H9 (cell line): ENCODE measurements at regions not wholly inside any gene's neighbourhood (a gene's known extent, or its start where the extent isn't known, plus 50 kb on each side); places are given as distances from the start of the nearest gene placed in this dataset.

ENCODE experiments used
- DNase-seq: peaks from one replicate; pipeline ENCODE4 v3.0.0-alpha.2; 2017
- H2AFZ ChIP-seq: one replicate; pipeline ENCODE4 v1.6.1; 2013; ENCODE audit warnings: mild to moderate bottlenecking, low read length, control low read depth, moderate library complexity
- H2AK5ac ChIP-seq: 2 replicates; pipeline ENCODE4 v1.6.1; 2013; ENCODE audit warnings: low read length, control low read depth, mixed read lengths; ENCODE audit not compliant: insufficient read length
- H2BK120ac ChIP-seq: one replicate; pipeline ENCODE4 v1.6.1; 2013; ENCODE audit warnings: low read depth, mild to moderate bottlenecking, low read length, control low read depth, inconsistent platforms; ENCODE audit not compliant: poor library complexity, severe bottlenecking
- H2BK12ac ChIP-seq: 2 replicates; pipeline ENCODE4 v1.6.1; 2013; ENCODE audit warnings: low read length, control low read depth, mixed read lengths, low read depth; ENCODE audit not compliant: insufficient read length
- H2BK15ac ChIP-seq: 2 replicates; pipeline ENCODE4 v1.6.1; 2013; ENCODE audit warnings: low read depth, low read length, control low read depth
- H2BK20ac ChIP-seq: one replicate; pipeline ENCODE4 v1.6.1; 2013; ENCODE audit warnings: low read depth, mild to moderate bottlenecking, low read length, control low read depth, inconsistent platforms; ENCODE audit not compliant: poor library complexity, severe bottlenecking
- H2BK5ac ChIP-seq: 2 replicates; pipeline ENCODE4 v1.6.1; 2013; ENCODE audit warnings: low read length, control low read depth, mixed read lengths; ENCODE audit not compliant: insufficient read length
- H3K14ac ChIP-seq: 2 replicates; pipeline ENCODE4 v1.6.1; 2013; ENCODE audit warnings: low read length, control low read depth; ENCODE audit not compliant: insufficient read depth
- H3K18ac ChIP-seq: 2 replicates; pipeline ENCODE4 v1.6.1; 2013; ENCODE audit warnings: low read depth, mild to moderate bottlenecking, mixed read lengths, low read length, control low read depth; ENCODE audit not compliant: insufficient read length
- H3K23ac ChIP-seq: 2 replicates; pipeline ENCODE4 v1.6.1; 2013; ENCODE audit warnings: low read length, control low read depth, mixed read lengths, low read depth; ENCODE audit not compliant: insufficient read length
- H3K23me2 ChIP-seq: 2 replicates; pipeline ENCODE4 v1.6.1; 2013; ENCODE audit warnings: low read depth, mild to moderate bottlenecking, mixed read lengths, low read length, control low read depth; ENCODE audit not compliant: insufficient read length, poor library complexity, severe bottlenecking
- H3K27ac ChIP-seq: 2 replicates; pipeline ENCODE4 v1.5.1; 2013; ENCODE audit warnings: low read length, control low read depth, mixed read lengths, low read depth; ENCODE audit not compliant: insufficient read length
- H3K27me3 ChIP-seq: 2 replicates; pipeline ENCODE4 v1.6.1; 2013; ENCODE audit warnings: low read length, control low read depth, inconsistent platforms; ENCODE audit not compliant: insufficient read depth
- H3K4ac ChIP-seq: 2 replicates; pipeline ENCODE4 v1.6.1; 2013; ENCODE audit warnings: low read depth, mild to moderate bottlenecking, control low read depth, inconsistent platforms, low read length, moderate library complexity
- H3K4me1 ChIP-seq: 2 replicates; pipeline ENCODE4 v1.6.1; 2013; ENCODE audit warnings: low read length, control low read depth, inconsistent platforms; ENCODE audit not compliant: insufficient read depth
- H3K4me2 ChIP-seq: 2 replicates; pipeline ENCODE4 v1.6.1; 2013; ENCODE audit warnings: low read length, control low read depth, mixed read lengths; ENCODE audit not compliant: insufficient read length, insufficient read depth
- H3K56ac ChIP-seq: 2 replicates; pipeline ENCODE4 v1.6.1; 2013; ENCODE audit warnings: low read depth, mild to moderate bottlenecking, mixed read lengths, low read length, control low read depth; ENCODE audit not compliant: insufficient read length
- H3K79me1 ChIP-seq: 2 replicates; pipeline ENCODE4 v1.6.1; 2013; ENCODE audit warnings: low read depth, mild to moderate bottlenecking, moderate library complexity, low read length, control low read depth, inconsistent platforms; ENCODE audit not compliant: insufficient read depth, poor library complexity, severe bottlenecking
- H3K79me2 ChIP-seq: 2 replicates; pipeline ENCODE4 v1.6.1; 2013; ENCODE audit warnings: low read length, control low read depth, inconsistent platforms; ENCODE audit not compliant: insufficient read depth
- H3K9ac ChIP-seq: 2 replicates; pipeline ENCODE4 v1.6.1; 2013; ENCODE audit warnings: low read length, control low read depth, mixed read lengths; ENCODE audit not compliant: insufficient read length; ENCODE audit errors: extremely low read depth
- H3K9me3 ChIP-seq: one replicate; pipeline ENCODE4 v1.6.1; 2013; ENCODE audit warnings: low read depth, low read length, inconsistent platforms; ENCODE audit not compliant: control insufficient read depth
- H3T11ph ChIP-seq: one replicate; pipeline ENCODE4 v1.6.1; 2013; ENCODE audit warnings: mild to moderate bottlenecking, low read length, control low read depth, inconsistent platforms
- H4K20me1 ChIP-seq: one replicate; pipeline ENCODE4 v1.6.1; 2013; ENCODE audit not compliant: control insufficient read depth, insufficient read length, insufficient read depth
- H4K5ac ChIP-seq: 2 replicates; pipeline ENCODE4 v1.6.1; 2013; ENCODE audit warnings: low read depth, mild to moderate bottlenecking, mixed read lengths, low read length, control low read depth; ENCODE audit not compliant: insufficient read length
- H4K8ac ChIP-seq: replicated peaks from 2 replicates; pipeline ENCODE4 v1.6.1; 2013; ENCODE audit warnings: low read length, control low read depth, mixed read lengths, low read depth; ENCODE audit not compliant: insufficient read length
- H4K91ac ChIP-seq: 2 replicates; pipeline ENCODE4 v1.6.1; 2013; ENCODE audit warnings: low read depth, mild to moderate bottlenecking, moderate library complexity, mixed read lengths, low read length, control low read depth; ENCODE audit not compliant: insufficient read length
- H3K27ac Mint-ChIP-seq, 3 experiments: 2 replicates in 2 of 3; 3 replicates in 1 of 3; pipeline ENCODE4 v1.8.0; 2020 to 2021; ENCODE audit warnings: mixed read lengths in 3 of 3, mild to moderate bottlenecking in 1 of 3, moderate library complexity in 1 of 3
- H3K27me3 Mint-ChIP-seq: 2 replicates; pipeline ENCODE4 v1.8.0; 2021; ENCODE audit warnings: low read depth, mild to moderate bottlenecking, moderate library complexity, mixed read lengths
- H3K36me3 Mint-ChIP-seq, 3 experiments: 2 replicates in 2 of 3; 3 replicates in 1 of 3; pipeline ENCODE4 v1.8.0; 2020 to 2021; ENCODE audit warnings: low read depth in 3 of 3, mixed read lengths in 3 of 3; ENCODE audit not compliant: insufficient read depth in 1 of 3
- H3K4me1 Mint-ChIP-seq, 2 experiments: 2 replicates each; pipeline ENCODE4 v1.8.0; 2020; ENCODE audit warnings: mixed read lengths in 2 of 2
- H3K4me3 Mint-ChIP-seq, 2 experiments: 2 replicates in 1 of 2; 3 replicates in 1 of 2; pipeline ENCODE4 v1.8.0; 2020 to 2021; ENCODE audit warnings: mild to moderate bottlenecking in 2 of 2, mixed read lengths in 2 of 2, moderate library complexity in 1 of 2
- H3K9me3 Mint-ChIP-seq, 2 experiments: 2 replicates in 1 of 2; 3 replicates in 1 of 2; pipeline ENCODE4 v1.8.0; 2020; ENCODE audit warnings: mild to moderate bottlenecking in 2 of 2, mixed read lengths in 2 of 2, moderate library complexity in 1 of 2
- CTCF ChIP-seq: fragments of 200-600 bp; sonication (generic); conservative IDR thresholded peaks from 3 replicates; pipeline ENCODE4 v1.8.0; 2021; ENCODE audit warnings: antibody characterized with exemption, mild to moderate bottlenecking
- WGBS: extraction: QIAGEN DNeasy Blood & Tissue Kit; methylation state at CpG from one replicate; pipeline ENCODE4 v1.1.7; 2013; ENCODE audit warnings: missing lambda C conversion rate, low lambda C conversion rate, mixed read lengths; ENCODE audit not compliant: insufficient read length; ENCODE audit errors: extremely low coverage; 5-methylcytosine and 5-hydroxymethylcytosine counted together

- Histone ChIP-seq H3K14ac (no peak overlapping the region), H3K27ac (no peak overlapping the region), H4K5ac (no peak overlapping the region), H2AFZ (no peak overlapping the region), H3K9me3 (no peaks in the 10 kb centered on the region), H3K79me2 (no peaks in the 10 kb centered on the region), H4K8ac (no peak overlapping the region), H3K23me2 (no peaks in the 10 kb centered on the region), H3K4me2 (no peak overlapping the region), H2AK5ac (no peak overlapping the region), H2BK120ac (no peak overlapping the region), H3K18ac (no peak overlapping the region), H2BK12ac (no peak overlapping the region), H3K56ac (no peak overlapping the region), H3K9ac (no peak overlapping the region), H4K91ac (no peak overlapping the region), H2BK15ac (no peak overlapping the region), H4K20me1 (no peaks in the 10 kb centered on the region), H2BK5ac (no peak overlapping the region), H3K4me1 (no peaks in the 10 kb centered on the region), H3K79me1 (no peaks in the 10 kb centered on the region), H3K4ac (no peak overlapping the region), H3T11ph (no peak overlapping the region), H2BK20ac (no peak overlapping the region), H3K27me3 (no peaks in the 10 kb centered on the region), H3K23ac (no peak overlapping the region)
- Mint-ChIP-seq H3K27ac (no peak overlapping the region), H3K9me3 (peaks cover 8 to 9% of the 10 kb centered on the region in 2 experiments), H3K4me3 (no peak overlapping the region), H3K27me3 (peaks cover 4% of the 10 kb centered on the region), H3K36me3 (peaks cover 3 to 9% (median 4%) of the 10 kb centered on the region in 3 experiments; a peak in 3 of 7 replicates), H3K4me1 (no peaks in the 10 kb centered on the region)
- no peak for TF ChIP-seq CTCF
- no CpG with 5 or more reads among the region's 3 CpGs for WGBS
- DNase-seq: no peak
Measured at GRCh38 chr11:11192541-11192940, 160.5 kb downstream of the CSNK2A3 start.
